WTC11 (cell line): ENCODE measurements at regions not wholly inside any gene's neighbourhood (a gene's known extent, or its start where the extent isn't known, plus 50 kb on each side); places are given as distances from the start of the nearest gene placed in this dataset.

ENCODE experiments used
- GABPB1 ChIP-seq: sonication (generic); formaldehyde crosslinking; IDR thresholded peaks from 2 replicates; pipeline ENCODE4 v1.8.1; 2023; ENCODE audit warnings: mild to moderate bottlenecking, missing genetic modification reagents
- KAT7 ChIP-seq: sonication (generic); formaldehyde crosslinking; IDR thresholded peaks from 2 replicates; pipeline ENCODE4 v1.8.1; 2023; ENCODE audit warnings: missing genetic modification reagents, mild to moderate bottlenecking, borderline replicate concordance
- MAX ChIP-seq: sonication (generic); formaldehyde crosslinking; IDR thresholded peaks from 2 replicates; pipeline ENCODE4 v1.8.0; 2022; ENCODE audit warnings: mild to moderate bottlenecking, missing genetic modification reagents
- TP53 ChIP-seq: sonication (generic); formaldehyde crosslinking; IDR thresholded peaks from 2 replicates; pipeline ENCODE4 v1.8.1; 2023; ENCODE audit warnings: mild to moderate bottlenecking, missing genetic modification reagents
- USF2 ChIP-seq: sonication (generic); formaldehyde crosslinking; IDR thresholded peaks from 2 replicates; pipeline ENCODE4 v1.8.1; 2023; ENCODE audit warnings: mild to moderate bottlenecking, missing genetic modification reagents, moderate library complexity
- ZNF121 ChIP-seq: sonication (generic); formaldehyde crosslinking; IDR thresholded peaks from 2 replicates; pipeline ENCODE4 v1.8.0; 2023; ENCODE audit warnings: missing genetic modification reagents
- ZNF281 ChIP-seq: sonication (generic); formaldehyde crosslinking; IDR thresholded peaks from 2 replicates; pipeline ENCODE4 v1.8.0; 2023; ENCODE audit warnings: mild to moderate bottlenecking, missing genetic modification reagents
- TF ChIP-seq, protein P1 (sequence below): fragments of 200-600 bp; IDR thresholded peaks from 2 replicates; pipeline ENCODE4 v1.8.0; 2022; ENCODE audit warnings: antibody characterized with exemption
- TF ChIP-seq, protein P2 (sequence below): sonication (generic); formaldehyde crosslinking; IDR thresholded peaks from 2 replicates; pipeline ENCODE4 v1.8.1; 2022; ENCODE audit warnings: low read depth, mild to moderate bottlenecking, moderate library complexity, missing genetic modification reagents, borderline replicate concordance
- TF ChIP-seq, protein P3 (sequence below): sonication (generic); formaldehyde crosslinking; IDR thresholded peaks from 2 replicates; pipeline ENCODE4 v1.8.1; 2023; ENCODE audit warnings: mild to moderate bottlenecking, missing genetic modification reagents, moderate library complexity
- TF ChIP-seq, protein P4 (sequence below): sonication (generic); formaldehyde crosslinking; IDR thresholded peaks from 2 replicates; pipeline ENCODE4 v1.8.1; 2023; ENCODE audit warnings: mild to moderate bottlenecking, missing genetic modification reagents, borderline replicate concordance

DNA sequence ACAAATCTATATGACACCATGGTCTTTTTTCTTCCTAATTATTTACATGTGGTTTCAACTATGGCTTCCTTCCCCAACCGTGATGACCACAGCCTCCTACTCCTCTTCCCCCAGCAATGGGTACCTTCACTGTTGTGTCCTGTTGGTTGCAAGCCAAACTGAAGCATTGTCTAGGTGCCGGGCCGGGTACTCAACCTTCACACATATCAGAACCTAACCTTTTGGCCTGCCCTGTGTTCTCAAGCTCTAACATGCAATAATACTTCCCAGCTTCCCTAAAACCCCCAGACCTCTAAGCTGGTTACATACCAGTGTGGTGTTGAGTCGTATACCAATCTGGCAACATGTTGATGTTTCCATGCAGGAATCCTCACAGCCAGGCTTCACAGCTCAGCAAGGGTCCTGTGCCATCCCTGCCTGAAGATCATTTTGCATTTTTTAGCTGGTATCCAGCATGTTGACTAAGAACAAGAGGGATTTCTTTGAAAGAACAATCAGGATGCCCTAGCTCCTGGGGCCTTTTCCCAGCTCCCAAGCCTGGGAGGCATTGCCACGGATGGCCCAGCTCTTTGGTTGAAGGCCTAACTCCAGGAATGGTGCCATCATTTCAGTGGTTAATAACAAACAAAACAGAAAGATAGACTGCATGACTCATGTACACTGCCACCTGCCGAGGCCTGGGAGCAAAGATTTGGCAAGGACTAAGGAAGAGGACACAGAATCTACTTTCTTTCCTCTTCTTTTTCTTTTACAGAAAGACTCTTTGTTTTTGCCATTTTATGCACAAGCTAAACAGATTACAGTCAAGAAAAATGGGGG, 373.7 kb upstream of the SALL1 start:
- TF ChIP-seq, protein P1, sequence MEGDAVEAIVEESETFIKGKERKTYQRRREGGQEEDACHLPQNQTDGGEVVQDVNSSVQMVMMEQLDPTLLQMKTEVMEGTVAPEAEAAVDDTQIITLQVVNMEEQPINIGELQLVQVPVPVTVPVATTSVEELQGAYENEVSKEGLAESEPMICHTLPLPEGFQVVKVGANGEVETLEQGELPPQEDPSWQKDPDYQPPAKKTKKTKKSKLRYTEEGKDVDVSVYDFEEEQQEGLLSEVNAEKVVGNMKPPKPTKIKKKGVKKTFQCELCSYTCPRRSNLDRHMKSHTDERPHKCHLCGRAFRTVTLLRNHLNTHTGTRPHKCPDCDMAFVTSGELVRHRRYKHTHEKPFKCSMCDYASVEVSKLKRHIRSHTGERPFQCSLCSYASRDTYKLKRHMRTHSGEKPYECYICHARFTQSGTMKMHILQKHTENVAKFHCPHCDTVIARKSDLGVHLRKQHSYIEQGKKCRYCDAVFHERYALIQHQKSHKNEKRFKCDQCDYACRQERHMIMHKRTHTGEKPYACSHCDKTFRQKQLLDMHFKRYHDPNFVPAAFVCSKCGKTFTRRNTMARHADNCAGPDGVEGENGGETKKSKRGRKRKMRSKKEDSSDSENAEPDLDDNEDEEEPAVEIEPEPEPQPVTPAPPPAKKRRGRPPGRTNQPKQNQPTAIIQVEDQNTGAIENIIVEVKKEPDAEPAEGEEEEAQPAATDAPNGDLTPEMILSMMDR, result no peak
- TF ChIP-seq GABPB1 (CRISPR knock-in tag) (no peak), ZNF121 (CRISPR knock-in tag) (no peak), MAX (CRISPR knock-in tag) (no peak), ZNF281 (CRISPR knock-in tag) (no peak), USF2 (CRISPR knock-in tag) (no peak), TP53 (CRISPR knock-in tag) (no peak), KAT7 (no peak)
- TF ChIP-seq, protein P2, sequence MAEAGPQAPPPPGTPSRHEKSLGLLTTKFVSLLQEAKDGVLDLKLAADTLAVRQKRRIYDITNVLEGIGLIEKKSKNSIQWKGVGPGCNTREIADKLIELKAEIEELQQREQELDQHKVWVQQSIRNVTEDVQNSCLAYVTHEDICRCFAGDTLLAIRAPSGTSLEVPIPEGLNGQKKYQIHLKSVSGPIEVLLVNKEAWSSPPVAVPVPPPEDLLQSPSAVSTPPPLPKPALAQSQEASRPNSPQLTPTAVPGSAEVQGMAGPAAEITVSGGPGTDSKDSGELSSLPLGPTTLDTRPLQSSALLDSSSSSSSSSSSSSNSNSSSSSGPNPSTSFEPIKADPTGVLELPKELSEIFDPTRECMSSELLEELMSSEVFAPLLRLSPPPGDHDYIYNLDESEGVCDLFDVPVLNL (CRISPR knock-in tag), result no peak
- TF ChIP-seq, protein P3, sequence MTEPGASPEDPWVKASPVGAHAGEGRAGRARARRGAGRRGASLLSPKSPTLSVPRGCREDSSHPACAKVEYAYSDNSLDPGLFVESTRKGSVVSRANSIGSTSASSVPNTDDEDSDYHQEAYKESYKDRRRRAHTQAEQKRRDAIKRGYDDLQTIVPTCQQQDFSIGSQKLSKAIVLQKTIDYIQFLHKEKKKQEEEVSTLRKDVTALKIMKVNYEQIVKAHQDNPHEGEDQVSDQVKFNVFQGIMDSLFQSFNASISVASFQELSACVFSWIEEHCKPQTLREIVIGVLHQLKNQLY (CRISPR knock-in tag), result no peak
- TF ChIP-seq, protein P4, sequence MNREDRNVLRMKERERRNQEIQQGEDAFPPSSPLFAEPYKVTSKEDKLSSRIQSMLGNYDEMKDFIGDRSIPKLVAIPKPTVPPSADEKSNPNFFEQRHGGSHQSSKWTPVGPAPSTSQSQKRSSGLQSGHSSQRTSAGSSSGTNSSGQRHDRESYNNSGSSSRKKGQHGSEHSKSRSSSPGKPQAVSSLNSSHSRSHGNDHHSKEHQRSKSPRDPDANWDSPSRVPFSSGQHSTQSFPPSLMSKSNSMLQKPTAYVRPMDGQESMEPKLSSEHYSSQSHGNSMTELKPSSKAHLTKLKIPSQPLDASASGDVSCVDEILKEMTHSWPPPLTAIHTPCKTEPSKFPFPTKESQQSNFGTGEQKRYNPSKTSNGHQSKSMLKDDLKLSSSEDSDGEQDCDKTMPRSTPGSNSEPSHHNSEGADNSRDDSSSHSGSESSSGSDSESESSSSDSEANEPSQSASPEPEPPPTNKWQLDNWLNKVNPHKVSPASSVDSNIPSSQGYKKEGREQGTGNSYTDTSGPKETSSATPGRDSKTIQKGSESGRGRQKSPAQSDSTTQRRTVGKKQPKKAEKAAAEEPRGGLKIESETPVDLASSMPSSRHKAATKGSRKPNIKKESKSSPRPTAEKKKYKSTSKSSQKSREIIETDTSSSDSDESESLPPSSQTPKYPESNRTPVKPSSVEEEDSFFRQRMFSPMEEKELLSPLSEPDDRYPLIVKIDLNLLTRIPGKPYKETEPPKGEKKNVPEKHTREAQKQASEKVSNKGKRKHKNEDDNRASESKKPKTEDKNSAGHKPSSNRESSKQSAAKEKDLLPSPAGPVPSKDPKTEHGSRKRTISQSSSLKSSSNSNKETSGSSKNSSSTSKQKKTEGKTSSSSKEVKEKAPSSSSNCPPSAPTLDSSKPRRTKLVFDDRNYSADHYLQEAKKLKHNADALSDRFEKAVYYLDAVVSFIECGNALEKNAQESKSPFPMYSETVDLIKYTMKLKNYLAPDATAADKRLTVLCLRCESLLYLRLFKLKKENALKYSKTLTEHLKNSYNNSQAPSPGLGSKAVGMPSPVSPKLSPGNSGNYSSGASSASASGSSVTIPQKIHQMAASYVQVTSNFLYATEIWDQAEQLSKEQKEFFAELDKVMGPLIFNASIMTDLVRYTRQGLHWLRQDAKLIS (CRISPR knock-in tag), result no peak
